ENCODE measurements at regions not wholly inside any gene's neighbourhood (a gene's known extent, or its start where the extent isn't known, plus 50 kb on each side); places are given as distances from the start of the nearest gene placed in this dataset.
A peak's percentile ranks its signal among the peaks of the same experiment; 100 is the strongest.
"Not testable (repeated sequence)": the region's sequence is repeated elsewhere in the genome, so short reads cannot be mapped to it uniquely, and the experiment has no call there.

DNA sequence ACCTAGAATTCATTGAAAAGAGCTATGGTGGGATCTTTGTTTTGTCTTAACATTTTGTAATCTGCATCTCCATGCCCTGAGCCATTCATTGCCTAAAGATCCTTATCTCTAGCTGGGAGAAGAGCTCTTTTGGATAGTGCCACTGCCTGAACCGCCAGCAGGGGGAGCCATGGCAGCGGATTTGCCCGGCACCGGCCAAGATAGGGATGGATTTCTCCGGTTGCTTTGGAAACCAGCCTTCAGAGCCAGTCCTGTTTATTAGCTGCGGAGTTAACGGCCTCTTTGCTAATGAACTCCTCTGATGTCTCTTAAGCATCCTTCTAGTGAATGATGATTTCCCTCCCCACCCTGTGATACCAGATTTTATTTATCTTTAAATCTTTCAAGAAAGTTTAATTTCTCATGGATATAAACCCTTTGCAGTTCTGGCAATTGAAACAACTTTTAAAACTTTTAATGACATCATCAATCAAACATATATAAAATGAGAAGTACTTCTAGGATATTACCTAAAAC, 58.2 kb upstream of the LYZL2 start:
- intact Hi-C loops (cut with DNase I, micrococcal nuclease), result loop anchor here (1.0 to 2.0 kb wide), 5 partner anchors 8 to 39 kb away; no protein-coding TSS in a partner anchor
- Mint-ChIP-seq H3K27me3 (peaks cover 13% of the 10 kb centered on the region), H3K9me3 (ENCODE audit: low read depth) (no peaks in the 10 kb centered on the region), H3K27ac (peak overlapping the region; percentile 75), H3K4me1 (peaks cover 70% of the 10 kb centered on the region), H3K36me3 (ENCODE audit: low read depth) (no peaks in the 10 kb centered on the region), H3K4me3 (peak overlapping the region; percentile 43)
- DNase-seq (peak; percentile 90), ATAC-seq (peak; percentile 58)
- CTCF ChIA-PET, result interaction anchor here (0.6 to 7.3 kb wide), 26 partner anchors 9 to 1179 kb away, joined by 3 to 62 read pairs (median 4); no protein-coding TSS in a partner anchor
- POLR2A ChIA-PET, result interaction anchor here (0.8 to 2.9 kb wide), 3 partner anchors 14 to 17 kb away, joined by 4 to 16 read pairs (median 4); no protein-coding TSS in a partner anchor

DNA sequence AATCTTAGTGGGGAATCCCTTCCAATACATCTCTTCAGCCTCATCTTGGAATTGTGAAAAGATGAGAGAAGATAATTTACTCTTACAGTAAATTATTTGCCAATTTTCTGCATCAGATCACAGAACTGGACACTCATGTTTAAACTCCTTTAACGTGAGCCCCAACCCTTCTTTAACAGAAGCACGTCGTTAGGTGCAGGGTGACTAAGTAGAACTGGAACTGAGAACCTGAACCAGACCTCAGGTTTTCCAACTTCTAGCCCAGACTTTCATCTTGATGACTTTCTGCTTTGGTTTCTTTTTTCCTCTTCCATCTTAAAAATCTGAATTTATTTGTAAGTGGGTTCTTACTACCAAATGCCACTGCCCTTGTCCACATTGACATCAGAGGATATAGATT, 57.2 kb upstream of the LYZL2 start:
- Mint-ChIP-seq H3K36me3 (ENCODE audit: low read depth) (no peaks in the 10 kb centered on the region), H3K9me3 (ENCODE audit: low read depth) (no peaks in the 10 kb centered on the region), H3K4me1 (peaks cover 73% of the 10 kb centered on the region), H3K4me3 (no peak overlapping the region), H3K27me3 (peaks cover 17% of the 10 kb centered on the region), H3K27ac (peak overlapping the region; percentile 55)
- ChIA-PET CTCF (interaction anchor here (0.6 to 7.3 kb wide), 16 partner anchors 8 to 1180 kb away, joined by 3 to 62 read pairs (median 4); no protein-coding TSS in a partner anchor), POLR2A (interaction anchor here (0.6 to 1.2 kb wide), 3 partner anchors 15 to 18 kb away, joined by 3 to 4 read pairs (median 4); no protein-coding TSS in a partner anchor)
- intact Hi-C loops (cut with DNase I, micrococcal nuclease), result loop anchor here (1.0 to 2.0 kb wide), 5 partner anchors 9 to 40 kb away; no protein-coding TSS in a partner anchor
- peak; percentile 56 for ATAC-seq
- no peak for DNase-seq

DNA sequence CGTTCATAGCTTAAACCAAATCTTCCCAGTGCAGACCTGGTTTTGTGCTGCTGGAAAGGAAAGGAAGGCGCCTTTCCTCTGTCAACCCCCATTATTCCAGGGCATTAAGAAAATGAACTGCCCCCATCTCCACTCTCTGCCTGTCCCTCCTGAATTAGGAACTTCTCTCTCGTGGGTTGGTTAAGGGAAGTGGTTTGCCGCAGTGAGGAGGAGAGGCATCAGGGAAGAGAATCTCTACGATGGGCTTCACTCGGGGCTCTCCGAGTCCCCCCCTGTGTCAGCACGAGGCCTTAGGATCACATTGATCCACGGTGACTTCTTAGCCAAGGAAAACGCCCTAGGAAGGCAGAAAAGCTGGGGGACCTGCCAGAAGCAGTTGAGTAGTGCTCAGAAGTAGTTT, 53.9 kb upstream of the LYZL2 start:
- POLR2A ChIA-PET, result no interaction called here
- no peak for ATAC-seq

DNA sequence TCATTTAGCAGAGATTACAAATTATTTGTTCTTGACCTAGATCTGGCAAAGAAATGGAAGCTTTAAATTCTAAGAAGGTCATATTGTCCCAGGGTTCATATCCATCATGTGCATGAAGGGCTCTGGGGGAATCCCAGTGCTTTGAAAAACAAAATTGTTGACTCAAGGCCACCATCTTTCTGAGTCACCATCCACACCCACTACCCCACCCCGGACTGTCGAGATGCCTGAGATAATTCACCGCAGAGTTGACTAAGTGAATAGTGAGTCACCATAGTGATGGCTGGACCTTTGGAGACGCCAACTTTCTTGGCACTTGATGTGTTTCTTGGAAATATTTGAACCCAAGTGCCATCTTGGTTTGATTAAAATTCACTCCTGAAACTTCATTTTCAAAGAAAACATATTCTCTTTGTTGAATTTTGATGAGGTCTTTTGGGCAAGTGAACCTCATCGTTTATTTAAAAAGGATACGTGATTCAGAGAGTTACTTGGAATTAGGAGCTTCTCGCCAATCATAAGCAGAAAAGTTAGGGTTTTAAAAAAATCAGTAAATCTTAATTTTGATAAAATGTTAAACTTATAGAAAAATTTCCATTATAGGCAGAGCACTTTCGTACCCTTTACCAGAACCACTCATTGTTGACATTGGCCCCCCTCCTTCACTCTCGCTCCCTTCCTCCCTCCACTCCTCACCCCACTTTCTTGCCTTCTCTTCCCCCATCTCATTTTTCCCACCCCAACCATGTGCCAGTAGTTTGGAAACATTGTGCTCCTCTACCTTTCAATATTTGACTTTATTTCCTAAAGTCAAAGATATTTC, 53.0 kb upstream of the LYZL2 start:
- ATAC-seq, result peak; percentile 78
- Mint-ChIP-seq H3K27ac (peak overlapping the region; percentile 69), H3K4me1 (peaks cover 69% of the 10 kb centered on the region), H3K27me3 (peaks cover 26% of the 10 kb centered on the region)
- peak; percentile 86 for DNase-seq
- H3K4me3 Mint-ChIP-seq; H3K9me3 Mint-ChIP-seq (ENCODE audit: low read depth); H3K36me3 Mint-ChIP-seq (ENCODE audit: low read depth): not testable (repeated sequence)
- CTCF ChIA-PET, result interaction anchor here (0.9 to 2.9 kb wide), 5 partner anchors 12 to 37 kb away, joined by 3 to 21 read pairs (median 6); no protein-coding TSS in a partner anchor
- intact Hi-C loops (cut with DNase I, micrococcal nuclease), result loop anchor here (1.0 kb wide), 3 partner anchors 13 to 245 kb away; no protein-coding TSS in a partner anchor
- POLR2A ChIA-PET, result interaction anchor here (1.6 kb wide), 1 partner anchor 19 kb away, joined by 6 read pairs; no protein-coding TSS in a partner anchor

More for the DNA sequence above, 53.9 kb upstream of the LYZL2 start:
- H3K4me3 Mint-ChIP-seq, result no peak overlapping the region
- peaks cover 71% of the 10 kb centered on the region for H3K4me1 Mint-ChIP-seq
- peaks cover 8% of the 10 kb centered on the region for H3K9me3 Mint-ChIP-seq (ENCODE audit: low read depth)
- CTCF ChIA-PET, result interaction anchor here (0.6 to 1.7 kb wide), 3 partner anchors 8 to 19 kb away, joined by 3 to 7 read pairs (median 6); no protein-coding TSS in a partner anchor
- H3K27ac Mint-ChIP-seq, result peak overlapping the region; percentile 75
- DNase-seq, result no peak
- peaks cover 8% of the 10 kb centered on the region for H3K36me3 Mint-ChIP-seq (ENCODE audit: low read depth)
- intact Hi-C loops (cut with DNase I, micrococcal nuclease), result no loop called here
- peaks cover 26% of the 10 kb centered on the region for H3K27me3 Mint-ChIP-seq

DNA sequence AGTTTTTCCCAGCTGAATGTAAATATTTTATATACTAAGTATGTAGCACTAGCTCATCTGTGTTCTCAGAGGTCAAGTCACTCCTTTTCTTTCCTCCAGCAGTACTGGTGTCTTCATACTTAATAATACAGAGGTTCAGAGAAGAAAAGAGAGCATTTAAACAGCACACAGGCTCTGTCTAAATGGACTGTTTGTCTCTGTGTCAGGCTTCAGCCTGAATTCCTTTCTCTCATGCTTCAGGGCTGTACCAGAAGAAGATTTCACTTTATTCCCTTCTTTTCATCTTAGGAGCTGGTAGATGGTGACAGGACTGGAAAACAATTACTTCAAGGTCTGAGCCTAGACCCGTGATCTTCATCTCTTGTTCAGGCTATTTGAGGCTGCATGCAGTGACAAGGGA, 51.4 kb upstream of the LYZL2 start:
- no peak for DNase-seq
- CTCF ChIA-PET, result interaction anchor here (0.6 to 2.9 kb wide), 5 partner anchors 9 to 377 kb away, joined by 3 to 21 read pairs (median 3); partner anchors contain the start of gene ZNF438
- peak overlapping the region; percentile 64 for H3K27ac Mint-ChIP-seq

More for the DNA sequence above, 51.4 kb upstream of the LYZL2 start:
- no peak for ATAC-seq
- POLR2A ChIA-PET, result interaction anchor here (1.6 kb wide), 1 partner anchor 20 kb away, joined by 6 read pairs; no protein-coding TSS in a partner anchor
- H3K4me3 Mint-ChIP-seq, result no peak overlapping the region
- intact Hi-C loops (cut with DNase I, micrococcal nuclease), result no loop called here
- peaks cover 24% of the 10 kb centered on the region for H3K27me3 Mint-ChIP-seq
- peaks cover 52% of the 10 kb centered on the region for H3K4me1 Mint-ChIP-seq
- peaks cover 8% of the 10 kb centered on the region for H3K36me3 Mint-ChIP-seq (ENCODE audit: low read depth)
- H3K9me3 Mint-ChIP-seq (ENCODE audit: low read depth), result peaks cover 8% of the 10 kb centered on the region

Measured in activated CD4-positive, alpha-beta T cell treated with anti-CD3 and anti-CD28 coated beads for 36 hours (primary cell).